HL-60 (cell line): ENCODE measurements at regions not wholly inside any gene's neighbourhood (a gene's known extent, or its start where the extent isn't known, plus 50 kb on each side); places are given as distances from the start of the nearest gene placed in this dataset.

ENCODE experiments used
- DNase-seq, 2 experiments: peaks; one replicate each; pipeline ENCODE4 v3.0.0-alpha.2; 2010 to 2020; ENCODE audit warnings: low read depth in 1 of 2, low spot score in 1 of 2
- H3K27ac ChIP-seq: fragments of 250-450 bp; sonication (Bioruptor Pico); replicated peaks from 2 replicates; pipeline ENCODE4 v1.5.1; 2020; ENCODE audit warnings: mild to moderate bottlenecking, moderate library complexity
- H3K27me3 ChIP-seq: fragments of 250-450 bp; sonication (Bioruptor Pico); 2 replicates; pipeline ENCODE4 v1.5.1; 2021; ENCODE audit warnings: mild to moderate bottlenecking, moderate library complexity; ENCODE audit not compliant: insufficient read depth, poor library complexity, severe bottlenecking
- H3K4me3 ChIP-seq: replicated peaks from 2 replicates; pipeline ENCODE4 v1.5.1; 2011; ENCODE audit warnings: mild to moderate bottlenecking, control low read depth, low read length; ENCODE audit not compliant: insufficient read depth
- CTCF ChIP-seq: IDR thresholded peaks from one replicate; pipeline ENCODE4 v1.5.1; 2011; ENCODE audit warnings: low read length, control low read depth, inconsistent platforms; ENCODE audit not compliant: insufficient read depth
- GABPA ChIP-seq: IDR thresholded peaks from 2 replicates; pipeline ENCODE4 v1.6.1; 2012; ENCODE audit warnings: low read depth
- POLR2AphosphoS5 ChIP-seq: IDR thresholded peaks from 2 replicates; pipeline ENCODE4 v1.6.1; 2012; ENCODE audit warnings: low read depth
- SPI1 ChIP-seq: IDR thresholded peaks from 2 replicates; pipeline ENCODE4 v1.6.1; 2012; ENCODE audit warnings: low read depth, mild to moderate bottlenecking, borderline replicate concordance
- TF ChIP-seq, protein P1 (sequence below): IDR thresholded peaks from 2 replicates; pipeline ENCODE4 v1.6.1; 2012; ENCODE audit warnings: low read depth; ENCODE audit not compliant: insufficient replicate concordance

- Histone ChIP-seq H3K27ac (no peak overlapping the region), H3K4me3 (no peak overlapping the region), H3K27me3 (no peaks in the 10 kb centered on the region)
- TF ChIP-seq POLR2AphosphoS5 (no peak), CTCF (no peak), GABPA (no peak)
- DNase-seq = no peak
These were observed 189.9 kb downstream of the IL15 start for GRCh38 chr4:141826260-141826659.

DNA sequence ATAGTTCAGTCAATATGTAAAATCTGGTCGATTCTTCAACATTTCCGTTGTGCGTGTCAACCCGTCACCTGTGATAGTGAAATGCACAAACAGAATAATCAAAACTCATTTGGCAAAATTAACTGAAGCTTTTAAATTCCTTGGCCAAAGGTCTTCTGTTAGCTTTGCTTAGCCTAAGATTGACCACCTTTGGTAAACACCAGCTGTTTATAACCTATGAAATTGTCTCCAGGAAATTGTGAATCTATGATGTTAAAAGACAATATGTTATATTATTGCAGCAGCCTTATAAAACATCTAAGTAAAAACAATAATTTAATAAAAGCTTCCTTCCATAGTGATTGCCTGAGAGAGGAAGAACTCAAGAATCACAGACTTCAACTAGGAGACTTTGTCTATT, 196.8 kb downstream of the IL15 start:
- Histone ChIP-seq H3K27ac (no peak overlapping the region), H3K27me3 (no peaks in the 10 kb centered on the region), H3K4me3 (no peak overlapping the region)
- TF ChIP-seq CTCF (no peak), SPI1 (no peak), GABPA (no peak), POLR2AphosphoS5 (no peak)
- TF ChIP-seq, protein P1, sequence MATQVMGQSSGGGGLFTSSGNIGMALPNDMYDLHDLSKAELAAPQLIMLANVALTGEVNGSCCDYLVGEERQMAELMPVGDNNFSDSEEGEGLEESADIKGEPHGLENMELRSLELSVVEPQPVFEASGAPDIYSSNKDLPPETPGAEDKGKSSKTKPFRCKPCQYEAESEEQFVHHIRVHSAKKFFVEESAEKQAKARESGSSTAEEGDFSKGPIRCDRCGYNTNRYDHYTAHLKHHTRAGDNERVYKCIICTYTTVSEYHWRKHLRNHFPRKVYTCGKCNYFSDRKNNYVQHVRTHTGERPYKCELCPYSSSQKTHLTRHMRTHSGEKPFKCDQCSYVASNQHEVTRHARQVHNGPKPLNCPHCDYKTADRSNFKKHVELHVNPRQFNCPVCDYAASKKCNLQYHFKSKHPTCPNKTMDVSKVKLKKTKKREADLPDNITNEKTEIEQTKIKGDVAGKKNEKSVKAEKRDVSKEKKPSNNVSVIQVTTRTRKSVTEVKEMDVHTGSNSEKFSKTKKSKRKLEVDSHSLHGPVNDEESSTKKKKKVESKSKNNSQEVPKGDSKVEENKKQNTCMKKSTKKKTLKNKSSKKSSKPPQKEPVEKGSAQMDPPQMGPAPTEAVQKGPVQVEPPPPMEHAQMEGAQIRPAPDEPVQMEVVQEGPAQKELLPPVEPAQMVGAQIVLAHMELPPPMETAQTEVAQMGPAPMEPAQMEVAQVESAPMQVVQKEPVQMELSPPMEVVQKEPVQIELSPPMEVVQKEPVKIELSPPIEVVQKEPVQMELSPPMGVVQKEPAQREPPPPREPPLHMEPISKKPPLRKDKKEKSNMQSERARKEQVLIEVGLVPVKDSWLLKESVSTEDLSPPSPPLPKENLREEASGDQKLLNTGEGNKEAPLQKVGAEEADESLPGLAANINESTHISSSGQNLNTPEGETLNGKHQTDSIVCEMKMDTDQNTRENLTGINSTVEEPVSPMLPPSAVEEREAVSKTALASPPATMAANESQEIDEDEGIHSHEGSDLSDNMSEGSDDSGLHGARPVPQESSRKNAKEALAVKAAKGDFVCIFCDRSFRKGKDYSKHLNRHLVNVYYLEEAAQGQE = no peak
- DNase-seq = no peak

GRCh38 chr4:141840299-141840986, 204.1 kb downstream of the IL15 start:
- no peak overlapping the region for H3K4me3 ChIP-seq
- TF ChIP-seq SPI1 (no peak), CTCF (no peak), GABPA (no peak), POLR2AphosphoS5 (no peak)
- TF ChIP-seq, protein P1 = no peak

GRCh38 chr4:141843136-141843535, 206.8 kb downstream of the IL15 start:
- Histone ChIP-seq H3K4me3 (no peak overlapping the region), H3K27ac (no peak overlapping the region), H3K27me3 (no peaks in the 10 kb centered on the region)
- DNase-seq = no peak
- TF ChIP-seq POLR2AphosphoS5 = no peak
- TF ChIP-seq CTCF = no peak
- no peak for TF ChIP-seq SPI1
- no peak for TF ChIP-seq GABPA

More at GRCh38 chr4:141840299-141840986, 204.1 kb downstream of the IL15 start:
- no peak overlapping the region for H3K27ac ChIP-seq
- no peaks in the 10 kb centered on the region for H3K27me3 ChIP-seq
- DNase-seq = no peak
